ENCODE measurements at regions not wholly inside any gene's neighbourhood (a gene's known extent, or its start where the extent isn't known, plus 50 kb on each side); places are given as distances from the start of the nearest gene placed in this dataset.

- TF ChIP-seq ZNF592 (IDR thresholded peaks at IDR 0.05), result peak; percentile 86
- TF ChIP-seq E2F8 (IDR thresholded peaks at IDR 0.05; ENCODE audit: low read depth, partially characterized antibody), result no peak
- TF ChIP-seq POLR2AphosphoS2 (IDR thresholded peaks at IDR 0.05; ENCODE audit: low read depth, low read length), result no peak
- TF ChIP-seq TCF12 (IDR thresholded peaks at IDR 0.05; ENCODE audit: low read depth, low read length), result no peak
- no peak for TF ChIP-seq RELB (IDR thresholded peaks at IDR 0.05; ENCODE audit: low read depth)
- no peak for TF ChIP-seq POLR2A (IDR thresholded peaks at IDR 0.05; ENCODE audit: low read depth, low read length)
- no peak for TF ChIP-seq PAX8 (IDR thresholded peaks at IDR 0.05)
- no peak for TF ChIP-seq USF1 (IDR thresholded peaks at IDR 0.05; ENCODE audit: borderline replicate concordance, extremely low read length, insufficient read depth, low read depth, low read length)
- TF ChIP-seq RFX5 (IDR thresholded peaks at IDR 0.05; ENCODE audit: low read depth, low read length), result no peak
- TF ChIP-seq KLF5 (IDR thresholded peaks at IDR 0.05; ENCODE audit: partially characterized antibody), result no peak
- TF ChIP-seq NKRF (conservative IDR thresholded peaks at IDR 0.05), result no peak
- TF ChIP-seq SREBF1 (IDR thresholded peaks at IDR 0.05; ENCODE audit: low read length), result no peak
- no peak for TF ChIP-seq YY1 (IDR thresholded peaks at IDR 0.05; ENCODE audit: low read depth, low read length)
- TF ChIP-seq GATAD2B (conservative IDR thresholded peaks at IDR 0.05; ENCODE audit: low read depth), result no peak
- TF ChIP-seq IKZF2 (IDR thresholded peaks at IDR 0.05), result 0 out of 4 replicates have a peak, but pooled peaks of 1 of the 2 experiments have one; percentile 31
- peak; percentile 53; the same call in 1 of the 2 replicates for TF ChIP-seq ZNF384 (IDR thresholded peaks at IDR 0.05; ENCODE audit: borderline replicate concordance, low read depth, low read length)
- TF ChIP-seq RUNX3 (IDR thresholded peaks at IDR 0.05; ENCODE audit: low read length), result peak; percentile 70
- no peak for TF ChIP-seq NFIC (IDR thresholded peaks at IDR 0.05; ENCODE audit: low read depth, low read length)
- peak; percentile 90 for TF ChIP-seq SMC3 (IDR thresholded peaks at IDR 0.05; ENCODE audit: borderline replicate concordance, low read length)
- 0 out of 2 replicates have a peak, but pooled peaks have one; percentile 66 for TF ChIP-seq SMARCA5 (IDR thresholded peaks at IDR 0.05)
Measured at GRCh38 chr10:58952747-58953466, 223.5 kb upstream of the PHYHIPL start (continued).

Data from GM12878 (cell line).